SK-N-SH (cell line): ENCODE measurements at regions not wholly inside any gene's neighbourhood (a gene's known extent, or its start where the extent isn't known, plus 50 kb on each side); places are given as distances from the start of the nearest gene placed in this dataset.

Source experiments
- CTCF ChIP-seq: fragments of 200-600 bp; sonication (generic); IDR thresholded peaks from 2 replicates; pipeline ENCODE4 v1.6.1; 2017; ENCODE audit warnings: antibody characterized with exemption, mild to moderate bottlenecking, moderate library complexity
- EP300 ChIP-seq, 2 experiments: IDR thresholded peaks; 2 replicates each; pipeline versions ENCODE4 v1.4.0 to v1.6.1; 2012; ENCODE audit warnings: borderline replicate concordance in 1 of 2, low read depth in 1 of 2, low read length in 1 of 2
- FOXM1 ChIP-seq: IDR thresholded peaks from 2 replicates; pipeline ENCODE4 v1.4.0; 2012; ENCODE audit warnings: low read depth, mild to moderate bottlenecking
- GATA2 ChIP-seq: sonication (generic); formaldehyde crosslinking; IDR thresholded peaks from 2 replicates; pipeline ENCODE4 v1.5.0; 2020; ENCODE audit warnings: mild to moderate bottlenecking, missing genetic modification reagents
- MXI1 ChIP-seq: IDR thresholded peaks from 2 replicates; pipeline ENCODE4 v1.6.1; 2012; ENCODE audit warnings: mild to moderate bottlenecking, low read depth, low read length, improper control_type of control experiment
- NRF1 ChIP-seq: IDR thresholded peaks from 2 replicates; pipeline ENCODE4 v1.6.1; 2012; ENCODE audit warnings: low read depth, mild to moderate bottlenecking, low read length
- POLR2AphosphoS5 ChIP-seq: IDR thresholded peaks from 2 replicates; pipeline ENCODE4 v1.6.1; 2012; ENCODE audit warnings: low read depth, low read length
- RAD21 ChIP-seq: IDR thresholded peaks from 2 replicates; pipeline ENCODE4 v1.6.1; 2012; ENCODE audit warnings: mild to moderate bottlenecking, low read length
- RFX5 ChIP-seq: IDR thresholded peaks from 2 replicates; pipeline ENCODE4 v1.6.1; 2012; ENCODE audit warnings: mild to moderate bottlenecking, improper control_type of control experiment, low read length
- SIN3A ChIP-seq: IDR thresholded peaks from 2 replicates; pipeline ENCODE4 v1.6.1; 2012; ENCODE audit warnings: low read depth, mild to moderate bottlenecking, low read length, moderate library complexity, borderline replicate concordance
- TAF1 ChIP-seq: IDR thresholded peaks from 2 replicates; pipeline ENCODE4 v1.6.1; 2012; ENCODE audit warnings: low read depth, mild to moderate bottlenecking, low read length, moderate library complexity, borderline replicate concordance
- USF2 ChIP-seq: fragments of 150-350 bp; IDR thresholded peaks from 2 replicates; pipeline ENCODE4 v1.6.1; 2017; ENCODE audit warnings: antibody characterized with exemption, low read length, low read depth, borderline replicate concordance
- YY1 ChIP-seq: IDR thresholded peaks from 2 replicates; pipeline ENCODE4 v1.4.0; 2012; ENCODE audit warnings: low read depth, mild to moderate bottlenecking

DNA sequence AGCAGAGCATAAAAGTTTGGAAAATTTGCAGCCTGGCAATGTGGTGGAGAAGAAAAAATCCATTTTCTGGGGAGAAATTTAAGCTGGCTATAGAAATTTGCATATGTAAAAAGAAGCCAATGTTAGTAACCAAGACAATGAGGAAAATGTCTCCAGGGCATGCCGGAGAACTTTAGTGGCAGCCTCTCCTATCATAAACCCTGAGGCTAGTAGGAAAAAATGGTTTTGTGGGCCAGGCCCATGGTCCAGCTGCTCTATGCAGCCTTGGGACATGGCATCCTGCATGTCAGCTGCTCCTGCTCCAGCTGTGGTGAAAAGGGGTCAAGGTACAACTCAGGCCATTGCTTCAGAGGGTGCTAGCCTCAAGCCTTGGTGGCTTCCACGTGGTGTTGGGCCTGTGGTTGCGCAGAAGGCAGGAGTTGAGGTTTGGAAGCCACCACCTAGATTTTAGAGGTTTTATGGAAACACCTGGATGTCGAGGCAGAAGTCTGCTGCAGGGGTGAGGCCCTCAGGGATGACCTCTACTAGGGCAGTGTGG is 101.8 kb upstream of the SYNCRIP start:
- TF ChIP-seq CTCF (no peak), YY1 (no peak), SIN3A (no peak), RFX5 (no peak), TAF1 (no peak), MXI1 (no peak), USF2 (no peak), FOXM1 (no peak), RAD21 (no peak), EP300 (IDR thresholded peaks at IDR 0.05; ENCODE audit: borderline replicate concordance in 1 of 2, low read depth in 1 of 2, low read length in 1 of 2) (no peak), POLR2AphosphoS5 (no peak), NRF1 (no peak), GATA2 (CRISPR knock-in tag) (no peak)
